Heart right ventricle (tissue), 16 donors: ENCODE measurements at regions not wholly inside any gene's neighbourhood (a gene's known extent, or its start where the extent isn't known, plus 50 kb on each side); places are given as distances from the start of the nearest gene placed in this dataset.
A peak's percentile ranks its signal among the peaks of the same experiment; 100 is the strongest.

Experiments
- ATAC-seq, 8 donors: fragments of 200-7000 bp; cut with Tn5 transposase; one replicate each; pipeline ENCODE4 v1.9.1; 2020; ENCODE audit warnings: mild to moderate bottlenecking in 8 of 8, moderate library complexity in 8 of 8, moderate number of reproducible peaks in 1 of 8
- DNase-seq, 2 donors: peaks; one replicate each; pipeline ENCODE4 v3.0.0-alpha.2; 2020
- H3K27ac ChIP-seq, 10 donors: fragments of 200-600 bp; sonication (generic) in 2 of 10; one replicate each; pipeline versions ENCODE4 v1.5.0 to v1.8.0; 2020 to 2022; ENCODE audit warnings: mild to moderate bottlenecking in 3 of 10
- H3K27me3 ChIP-seq, 7 donors: fragments of 200-600 bp; one replicate each; pipeline ENCODE4 v1.8.0; 2021 to 2022; ENCODE audit warnings: mild to moderate bottlenecking in 2 of 7
- H3K36me3 ChIP-seq, 9 donors: fragments of 200-600 bp; sonication (generic) in 1 of 9; one replicate each; pipeline versions ENCODE4 v1.5.0 to v1.8.0; 2020 to 2022; ENCODE audit warnings: mild to moderate bottlenecking in 2 of 9
- H3K4me1 ChIP-seq, 9 donors: fragments of 200-600 bp; sonication (generic) in 1 of 9; one replicate each; pipeline versions ENCODE4 v1.5.0 to v1.8.0; 2020 to 2022; ENCODE audit warnings: mild to moderate bottlenecking in 4 of 9
- H3K4me3 ChIP-seq, 10 donors: fragments of 200-600 bp; sonication (generic) in 2 of 10; one replicate each; pipeline versions ENCODE4 v1.5.0 to v1.8.0; 2020 to 2022; ENCODE audit warnings: mild to moderate bottlenecking in 7 of 10, moderate library complexity in 2 of 10
- H3K9me3 ChIP-seq, 11 donors: fragments of 200-600 bp in 10 of 11; sonication (generic) in 2 of 11; one replicate each; pipeline versions ENCODE4 v1.5.0 to v1.8.0; 2013 to 2022; ENCODE audit warnings: mild to moderate bottlenecking in 2 of 11, control low read depth in 1 of 11, moderate library complexity in 1 of 11
- CTCF ChIP-seq, 9 donors: fragments of 200-600 bp; sonication (generic) in 2 of 9; IDR thresholded peaks; one replicate each; pipeline versions ENCODE4 v1.5.0 to v1.8.0; 2021 to 2022; ENCODE audit warnings: antibody characterized with exemption in 9 of 9, mild to moderate bottlenecking in 5 of 9, moderate library complexity in 1 of 9
- WGBS, 2 donors: extraction: QIAGEN DNeasy Blood & Tissue Kit; methylation state at CpG; one replicate each; pipeline ENCODE4 v1.1.7; 2013; ENCODE audit warnings: inconsistent platforms in 1 of 2; 5-methylcytosine and 5-hydroxymethylcytosine counted together
- intact Hi-C, 10 donors: fragments of 100-400 bp; cut with DNase I; formaldehyde crosslinking; loops; one replicate each; pipeline versions ENCODE4 v1.11.1 to v1.14.2; 2022
- donor health status: Arrhythmogenic right ventricular cardiomyopathy.
- donor health status: ischemic (EF 13 %, LVEDD 7.1; RV severe dilation, severe dysfunction).
- donor health status: healthy with polysubstance abuse.
- donor health status: DM: no; HTN: yes; CAD: no.
- donor health status: DM: no; HTN: no; CAD: no.
- donor health status: ischemic (EF 25% LVEDD 6.9; RV normal size, moderate dysfunction).
- donor health status: ischemic (EF 25% LVEDD 5.7; RV mildly dilated, moderate dysfunction).
- donor health status: healthy.
- donor health status: DM: yes; HTN: yes; CAD: no.
- donor health status: Ischemic cardiomyopathy.
- donor health status: ischemic (EF 35%, LVEDD 5.7; RV mildly dilated, moderate dysfunction).
- donor health status: nonischemic (EF 11% LVEDD 7.7; RV severe dilation, severe dysfunction).
- donor health status: DM: yes; HTN: yes; CAD: no.
- donor health status: PGD.
- donor health status: ischemic (EF 29% LVEDD 5.4; RV normal size, mild dysfunction).
- donor health status: nonischemic (EF 23%, LVEDD 6.1; RV moderate dilation, normal function).

- Histone ChIP-seq H3K4me3 (no peak overlapping the region), H3K27me3 (peaks cover 0 to 3% (median 0%) of the 10 kb centered on the region in 7 donors), H3K36me3 (no peaks in the 10 kb centered on the region), H3K4me1 (peaks cover 0 to 7% (median 0%) of the 10 kb centered on the region in 9 donors), H3K9me3 (peaks cover 0 to 5% (median 0%) of the 10 kb centered on the region in 11 donors), H3K27ac (no peak overlapping the region)
- intact Hi-C loops = no loop called here
- no peak for TF ChIP-seq CTCF (IDR thresholded peaks at IDR 0.05)
- DNase-seq (no peak), ATAC-seq (no peak)
These were observed 60.7 kb upstream of the LCORL start for GRCh38 chr4:18082236-18082635.

- Histone ChIP-seq H3K4me1 (peaks cover 0 to 12% (median 0%) of the 10 kb centered on the region in 9 donors), H3K4me3 (no peak overlapping the region), H3K27ac (no peak overlapping the region), H3K9me3 (peaks cover 0 to under 1% (median 0%) of the 10 kb centered on the region in 11 donors), H3K36me3 (no peaks in the 10 kb centered on the region), H3K27me3 (peaks cover 0 to 3% (median 0%) of the 10 kb centered on the region in 7 donors)
- intact Hi-C loops = no loop called here
- TF ChIP-seq CTCF (IDR thresholded peaks at IDR 0.05) = no peak
- 92 to 93% methylated on average over 3 of the region's 3 CpGs for WGBS, 2 donors
- ATAC-seq (no peak), DNase-seq (no peak)
These were observed 60.2 kb upstream of the LCORL start for GRCh38 chr4:18081708-18082107.

GRCh38 chr4:18077808-18078207 is 56.3 kb upstream of the LCORL start:
- Histone ChIP-seq H3K27ac (no peak overlapping the region), H3K4me3 (no peak overlapping the region), H3K9me3 (peaks cover 0 to 6% (median 0%) of the 10 kb centered on the region in 11 donors), H3K27me3 (peaks cover 0 to 3% (median 0%) of the 10 kb centered on the region in 7 donors), H3K36me3 (no peaks in the 10 kb centered on the region), H3K4me1 (peaks cover 0 to 16% (median 4%) of the 10 kb centered on the region in 9 donors)
- no peak for TF ChIP-seq CTCF (IDR thresholded peaks at IDR 0.05)
- intact Hi-C loops = loop anchor here in 1 of 10 donors (5.0 to 10.0 kb wide), 2 partner anchors 34 to 287 kb away; no protein-coding TSS in a partner anchor
- no peak for ATAC-seq
- DNase-seq = no peak
- WGBS, 2 donors = 66 to 67% methylated on average over 5 of the region's 5 CpGs

- peak in 8 of 9 donors; percentile 34 to 67 (median 52) for TF ChIP-seq CTCF (IDR thresholded peaks at IDR 0.05)
- Histone ChIP-seq H3K27me3 (peaks cover 0 to 3% (median 0%) of the 10 kb centered on the region in 7 donors), H3K4me1 (peaks cover 0 to 16% (median 4%) of the 10 kb centered on the region in 9 donors), H3K36me3 (no peaks in the 10 kb centered on the region), H3K4me3 (no peak overlapping the region), H3K9me3 (peaks cover 0 to 6% (median 0%) of the 10 kb centered on the region in 11 donors), H3K27ac (peak overlapping the region in 1 of 10 donors; percentile 12)
- ATAC-seq (peak in 7 of 8 donors; percentile 63 to 82 (median 77)), DNase-seq (peak; percentile 14 to 45)
- 58 to 63% methylated on average over 8 of the region's 8 CpGs for WGBS, 2 donors
- intact Hi-C loops = loop anchor here in 1 of 10 donors (5.0 to 10.0 kb wide), 2 partner anchors 36 to 289 kb away; no protein-coding TSS in a partner anchor
These were observed 54.4 kb upstream of the LCORL start for GRCh38 chr4:18075823-18076433.
